Lung (tissue), 11 donors: ENCODE measurements at regions not wholly inside any gene's neighbourhood (a gene's known extent, or its start where the extent isn't known, plus 50 kb on each side); places are given as distances from the start of the nearest gene placed in this dataset.

Source experiments
- ATAC-seq: fragments of 200-7000 bp; cut with Tn5 transposase; one replicate; pipeline ENCODE4 v1.9.1; 2020; ENCODE audit warnings: moderate number of reproducible peaks; ENCODE audit not compliant: insufficient read depth, low FRiP score
- DNase-seq, 3 donors: peaks; one replicate each; pipeline ENCODE4 v3.0.0-alpha.2; 2013 to 2017
- H3K27ac ChIP-seq, 2 donors: one replicate each; pipeline ENCODE4 v1.5.1; 2013; ENCODE audit warnings: mild to moderate bottlenecking in 2 of 2, moderate library complexity in 2 of 2, control low read depth in 1 of 2, inconsistent platforms in 1 of 2, low read depth in 1 of 2, low read length in 1 of 2
- H3K27me3 ChIP-seq, 3 donors: one replicate each; pipeline ENCODE4 v1.5.1; 2013; ENCODE audit warnings: low read length in 2 of 3; ENCODE audit not compliant: control insufficient read depth in 3 of 3, insufficient read depth in 3 of 3
- H3K36me3 ChIP-seq, 4 donors: one replicate each; pipeline ENCODE4 v1.5.1; 2013; ENCODE audit warnings: low read length in 4 of 4, mild to moderate bottlenecking in 1 of 4, moderate library complexity in 1 of 4; ENCODE audit not compliant: control insufficient read depth in 4 of 4, insufficient read depth in 4 of 4
- H3K4me1 ChIP-seq, 5 donors: one replicate each; pipeline ENCODE4 v1.5.1; 2013; ENCODE audit warnings: low read length in 5 of 5, mild to moderate bottlenecking in 2 of 5, moderate library complexity in 1 of 5; ENCODE audit not compliant: control insufficient read depth in 5 of 5, insufficient read depth in 5 of 5
- H3K4me3 ChIP-seq: one replicate; pipeline ENCODE4 v1.5.1; 2013; ENCODE audit warnings: mild to moderate bottlenecking, control low read depth, moderate library complexity
- H3K9ac ChIP-seq, 2 donors: one replicate each; pipeline ENCODE4 v1.5.1; 2013; ENCODE audit warnings: low read length in 2 of 2, control low read depth in 1 of 2; ENCODE audit not compliant: insufficient read depth in 1 of 2
- H3K9me3 ChIP-seq, 4 donors: one replicate each; pipeline ENCODE4 v1.5.1; 2013; ENCODE audit warnings: low read length in 3 of 4, mild to moderate bottlenecking in 1 of 4, moderate library complexity in 1 of 4; ENCODE audit not compliant: control insufficient read depth in 4 of 4, insufficient read depth in 3 of 4
- CTCF ChIP-seq: IDR thresholded peaks from 2 replicates; pipeline ENCODE4 v1.5.1; 2012; ENCODE audit warnings: mild to moderate bottlenecking; ENCODE audit errors: control extremely low read depth, extremely low read depth
- WGBS, 2 donors: extraction: QIAGEN DNeasy Blood & Tissue Kit; methylation state at CpG; one replicate each; pipeline ENCODE4 v1.1.7; 2013; 5-methylcytosine and 5-hydroxymethylcytosine counted together
- donor health status: control.
- donor health status: control.
- donor health status: Bipolar disorder and iron deficiency.
- donor health status: healthy.
- donor health status: DM: yes; HTN: yes; CAD: no.

GRCh38 chr15:95169541-95170459, 938.4 kb downstream of the MCTP2 start:
- ATAC-seq (no peak), DNase-seq (peak; percentile 72 to 89 (median 84))
- no peaks in the 10 kb centered on the region for H3K27me3 ChIP-seq
- 68 to 69% methylated on average over 31 of the region's 31 CpGs for WGBS, 2 donors
- no peaks in the 10 kb centered on the region for H3K36me3 ChIP-seq
- H3K9ac ChIP-seq = peak overlapping the region; percentile 0 to 61
- peaks cover 0 to 40% (median 20%) of the 10 kb centered on the region in 5 donors for H3K4me1 ChIP-seq
- peak overlapping the region in 1 of 2 donors; percentile 17 for H3K27ac ChIP-seq
- no peak for TF ChIP-seq CTCF
- H3K9me3 ChIP-seq = no peaks in the 10 kb centered on the region
- no peak overlapping the region for H3K4me3 ChIP-seq

- WGBS, 2 donors = 40% methylated on average over 6 of the region's 6 CpGs
- Histone ChIP-seq H3K27ac (peak overlapping the region in 1 of 2 donors; percentile 28), H3K9me3 (no peaks in the 10 kb centered on the region), H3K9ac (peak overlapping the region in 1 of 2 donors; percentile 61), H3K4me1 (peaks cover 0 to 40% (median 20%) of the 10 kb centered on the region in 5 donors), H3K4me3 (no peak overlapping the region), H3K36me3 (no peaks in the 10 kb centered on the region), H3K27me3 (no peaks in the 10 kb centered on the region)
- no peak for ATAC-seq
- DNase-seq = peak in 2 of 3 donors; percentile 46 to 59
- TF ChIP-seq CTCF = no peak
Measured at GRCh38 chr15:95170561-95171380, 939.4 kb downstream of the MCTP2 start.

- H3K9me3 ChIP-seq = no peaks in the 10 kb centered on the region
- no peak overlapping the region for H3K4me3 ChIP-seq
- no peak overlapping the region for H3K27ac ChIP-seq
- TF ChIP-seq CTCF = no peak
- no peak for ATAC-seq
- peaks cover 0 to 40% (median 20%) of the 10 kb centered on the region in 5 donors for H3K4me1 ChIP-seq
- H3K27me3 ChIP-seq = no peaks in the 10 kb centered on the region
- 90 to 93% methylated on average over 3 of the region's 3 CpGs for WGBS, 2 donors
- no peak for DNase-seq
- no peaks in the 10 kb centered on the region for H3K36me3 ChIP-seq
- no peak overlapping the region for H3K9ac ChIP-seq
Measured at GRCh38 chr15:95171564-95171963, 940.2 kb downstream of the MCTP2 start.
